Right atrium auricular region (tissue), 2 donors: ENCODE measurements at regions not wholly inside any gene's neighbourhood (a gene's known extent, or its start where the extent isn't known, plus 50 kb on each side); places are given as distances from the start of the nearest gene placed in this dataset.
A peak's percentile ranks its signal among the peaks of the same experiment; 100 is the strongest.

Experiments
- DNase-seq: peaks from one replicate; pipeline ENCODE4 v3.0.0-alpha.2; 2019; ENCODE audit warnings: low spot score
- H3K27ac ChIP-seq, 2 donors: fragments of 200-600 bp; sonication (generic); 1 replicate in 1 of 2; 2 replicates in 1 of 2; pipeline ENCODE4 v1.5.1; 2016 to 2019
- H3K27me3 ChIP-seq, 2 donors: fragments of 200-600 bp; sonication (generic); one replicate each; pipeline versions ENCODE4 v1.5.1 to v1.6.0; 2017 to 2019
- H3K36me3 ChIP-seq: fragments of 200-600 bp; sonication (generic); one replicate; pipeline ENCODE4 v1.5.1; 2016
- H3K4me1 ChIP-seq, 2 donors: fragments of 200-600 bp; sonication (generic); one replicate each; pipeline versions ENCODE4 v1.5.1 to v1.6.0; 2017 to 2019
- H3K4me3 ChIP-seq, 2 donors: fragments of 200-600 bp; sonication (generic); 1 replicate in 1 of 2; 2 replicates in 1 of 2; pipeline ENCODE4 v1.5.1; 2017 to 2019; ENCODE audit warnings: mild to moderate bottlenecking in 1 of 2, moderate library complexity in 1 of 2
- H3K9me3 ChIP-seq, 2 donors: fragments of 200-600 bp; sonication (generic); one replicate each; pipeline ENCODE4 v1.5.1; 2019
- TF ChIP-seq, protein P1 (sequence below), 2 donors: fragments of 200-600 bp; sonication (generic); IDR thresholded peaks; one replicate each; pipeline ENCODE4 v1.5.1; 2019; ENCODE audit warnings: antibody characterized with exemption in 2 of 2

DNA sequence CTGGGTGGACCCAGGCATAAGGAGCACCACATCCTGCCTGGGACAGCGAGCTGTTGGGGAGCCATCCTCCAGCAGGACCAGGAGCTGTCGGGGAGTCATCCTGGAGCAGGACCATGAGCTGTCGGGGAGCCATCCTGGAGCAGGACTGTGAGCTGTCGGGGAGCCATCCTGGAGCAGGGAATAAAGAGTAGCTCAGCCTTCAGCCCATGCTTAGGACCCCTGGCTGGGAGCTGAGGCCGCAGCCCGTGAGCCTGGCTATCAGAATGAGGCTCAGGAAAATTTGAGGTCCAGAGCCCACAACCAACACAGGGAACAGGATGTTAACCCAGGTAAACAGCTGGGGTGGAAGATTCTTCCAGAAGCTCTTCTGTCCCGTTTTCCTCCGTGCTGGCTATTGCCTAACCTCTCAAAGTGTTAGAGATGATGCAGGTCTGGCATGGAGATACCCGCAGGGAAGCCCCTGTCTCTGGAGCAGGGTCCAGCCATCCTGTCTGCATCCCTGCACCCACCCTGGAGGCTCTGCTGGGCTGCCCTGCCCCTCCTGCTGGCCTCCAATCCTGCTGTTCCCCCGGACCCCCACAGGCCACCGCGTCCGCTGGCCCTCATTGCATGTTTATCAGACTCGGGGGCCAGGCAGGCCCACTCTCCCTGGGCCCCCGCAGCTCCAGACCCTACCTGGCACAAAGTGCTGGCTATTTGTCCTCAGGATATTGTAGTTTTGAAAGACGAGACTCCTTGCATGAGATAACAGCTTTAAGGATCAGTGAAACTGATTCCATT, 243.5 kb upstream of the MYT1L start:
- Histone ChIP-seq H3K36me3 (no peaks in the 10 kb centered on the region), H3K27ac (no peak overlapping the region), H3K4me3 (no peak overlapping the region), H3K4me1 (no peaks in the 10 kb centered on the region), H3K9me3 (no peaks in the 10 kb centered on the region), H3K27me3 (no peaks in the 10 kb centered on the region)
- TF ChIP-seq, protein P1, sequence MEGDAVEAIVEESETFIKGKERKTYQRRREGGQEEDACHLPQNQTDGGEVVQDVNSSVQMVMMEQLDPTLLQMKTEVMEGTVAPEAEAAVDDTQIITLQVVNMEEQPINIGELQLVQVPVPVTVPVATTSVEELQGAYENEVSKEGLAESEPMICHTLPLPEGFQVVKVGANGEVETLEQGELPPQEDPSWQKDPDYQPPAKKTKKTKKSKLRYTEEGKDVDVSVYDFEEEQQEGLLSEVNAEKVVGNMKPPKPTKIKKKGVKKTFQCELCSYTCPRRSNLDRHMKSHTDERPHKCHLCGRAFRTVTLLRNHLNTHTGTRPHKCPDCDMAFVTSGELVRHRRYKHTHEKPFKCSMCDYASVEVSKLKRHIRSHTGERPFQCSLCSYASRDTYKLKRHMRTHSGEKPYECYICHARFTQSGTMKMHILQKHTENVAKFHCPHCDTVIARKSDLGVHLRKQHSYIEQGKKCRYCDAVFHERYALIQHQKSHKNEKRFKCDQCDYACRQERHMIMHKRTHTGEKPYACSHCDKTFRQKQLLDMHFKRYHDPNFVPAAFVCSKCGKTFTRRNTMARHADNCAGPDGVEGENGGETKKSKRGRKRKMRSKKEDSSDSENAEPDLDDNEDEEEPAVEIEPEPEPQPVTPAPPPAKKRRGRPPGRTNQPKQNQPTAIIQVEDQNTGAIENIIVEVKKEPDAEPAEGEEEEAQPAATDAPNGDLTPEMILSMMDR (IDR thresholded peaks at IDR 0.05): no peak
- peak; percentile 32 for DNase-seq

DNA sequence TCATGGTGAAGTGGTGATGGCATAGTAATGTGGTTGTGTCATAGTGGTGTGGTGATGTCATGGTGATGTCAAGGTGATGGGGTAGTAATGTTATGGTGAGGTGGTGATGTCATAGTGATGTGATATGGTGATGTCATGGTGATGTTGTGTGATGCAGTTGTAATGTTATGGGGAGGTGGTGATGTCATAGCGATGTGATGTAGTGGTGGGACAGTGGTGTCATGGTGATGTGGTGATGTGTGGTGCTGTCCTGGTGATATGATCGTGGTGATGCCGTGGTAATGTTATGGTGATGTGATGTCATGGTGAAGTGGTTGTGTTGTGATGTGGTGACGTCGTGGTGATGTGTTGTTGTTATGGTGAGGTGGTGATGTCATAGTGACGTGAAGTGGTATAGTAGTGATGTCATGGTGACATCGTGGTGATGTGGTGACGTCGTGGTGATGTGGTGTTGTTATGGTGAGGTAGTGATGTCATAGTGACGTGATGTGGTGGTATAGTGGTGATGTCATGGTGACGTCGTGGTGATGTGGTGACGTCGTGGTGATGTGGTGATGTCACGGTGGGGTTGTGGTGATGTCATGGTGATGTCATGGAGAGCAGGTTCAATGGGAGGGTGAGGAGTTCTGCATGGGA, 242.7 kb upstream of the MYT1L start:
- TF ChIP-seq, protein P1 (IDR thresholded peaks at IDR 0.05): no peak
- no peaks in the 10 kb centered on the region for H3K9me3 ChIP-seq
- H3K4me3 ChIP-seq: no peak overlapping the region
- H3K27ac ChIP-seq: no peak overlapping the region
- H3K36me3 ChIP-seq: no peaks in the 10 kb centered on the region
- peak; percentile 34 for DNase-seq
- no peaks in the 10 kb centered on the region for H3K27me3 ChIP-seq
- H3K4me1 ChIP-seq: no peaks in the 10 kb centered on the region

DNA sequence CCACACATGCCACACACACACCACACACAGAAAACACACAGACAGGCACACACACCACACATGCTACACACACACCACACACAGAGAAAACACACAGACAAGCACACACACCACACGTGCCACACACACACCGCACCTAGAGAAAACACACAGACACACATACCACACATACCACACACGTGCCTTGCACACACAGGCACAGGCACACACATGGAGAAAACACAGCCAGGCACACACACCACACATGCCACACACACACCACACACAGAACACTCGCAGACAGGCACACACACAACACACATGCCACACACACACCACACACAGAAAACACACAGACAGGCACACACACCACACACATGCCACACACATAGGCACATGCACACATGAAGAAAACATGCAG, 242.1 kb upstream of the MYT1L start:
- Histone ChIP-seq H3K9me3 (no peaks in the 10 kb centered on the region), H3K27me3 (no peaks in the 10 kb centered on the region), H3K27ac (no peak overlapping the region), H3K4me1 (no peaks in the 10 kb centered on the region), H3K4me3 (no peak overlapping the region), H3K36me3 (no peaks in the 10 kb centered on the region)
- DNase-seq: no peak
- TF ChIP-seq, protein P1 (IDR thresholded peaks at IDR 0.05): no peak

DNA sequence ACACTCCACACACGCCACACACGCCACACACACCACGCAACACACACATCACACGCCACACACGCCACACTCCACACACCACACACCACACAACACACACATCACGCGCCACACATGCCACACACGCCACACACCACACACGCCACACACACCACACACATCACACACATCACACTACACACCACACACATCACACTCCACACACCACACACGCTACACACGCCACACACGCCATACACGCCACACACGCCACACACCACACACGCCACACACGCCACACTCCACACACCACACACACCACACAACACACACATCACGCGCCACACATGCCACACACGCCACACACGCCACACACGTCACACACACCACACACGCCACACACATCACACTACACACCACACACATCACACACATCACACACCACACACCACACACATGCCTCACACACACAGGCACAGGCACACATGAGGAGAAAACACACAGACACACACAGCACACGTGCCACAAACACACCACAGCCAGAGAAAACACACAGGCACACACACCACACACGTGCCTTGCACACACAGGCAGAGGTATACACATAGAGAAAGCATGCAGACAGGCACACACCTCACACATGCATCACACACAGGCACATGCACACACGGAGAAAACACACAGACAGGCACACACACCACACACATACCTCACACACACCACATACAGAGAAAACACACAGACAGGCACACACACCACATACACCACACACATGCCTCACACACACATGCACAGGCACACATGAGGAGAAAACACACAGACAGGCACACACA, 241.5 kb upstream of the MYT1L start:
- no peak overlapping the region for H3K27ac ChIP-seq
- no peak for DNase-seq
- H3K4me3 ChIP-seq: no peak overlapping the region
- TF ChIP-seq, protein P1 (IDR thresholded peaks at IDR 0.05): no peak
- H3K36me3 ChIP-seq: no peaks in the 10 kb centered on the region
- H3K4me1 ChIP-seq: no peaks in the 10 kb centered on the region
- H3K9me3 ChIP-seq: no peaks in the 10 kb centered on the region
- no peaks in the 10 kb centered on the region for H3K27me3 ChIP-seq

DNA sequence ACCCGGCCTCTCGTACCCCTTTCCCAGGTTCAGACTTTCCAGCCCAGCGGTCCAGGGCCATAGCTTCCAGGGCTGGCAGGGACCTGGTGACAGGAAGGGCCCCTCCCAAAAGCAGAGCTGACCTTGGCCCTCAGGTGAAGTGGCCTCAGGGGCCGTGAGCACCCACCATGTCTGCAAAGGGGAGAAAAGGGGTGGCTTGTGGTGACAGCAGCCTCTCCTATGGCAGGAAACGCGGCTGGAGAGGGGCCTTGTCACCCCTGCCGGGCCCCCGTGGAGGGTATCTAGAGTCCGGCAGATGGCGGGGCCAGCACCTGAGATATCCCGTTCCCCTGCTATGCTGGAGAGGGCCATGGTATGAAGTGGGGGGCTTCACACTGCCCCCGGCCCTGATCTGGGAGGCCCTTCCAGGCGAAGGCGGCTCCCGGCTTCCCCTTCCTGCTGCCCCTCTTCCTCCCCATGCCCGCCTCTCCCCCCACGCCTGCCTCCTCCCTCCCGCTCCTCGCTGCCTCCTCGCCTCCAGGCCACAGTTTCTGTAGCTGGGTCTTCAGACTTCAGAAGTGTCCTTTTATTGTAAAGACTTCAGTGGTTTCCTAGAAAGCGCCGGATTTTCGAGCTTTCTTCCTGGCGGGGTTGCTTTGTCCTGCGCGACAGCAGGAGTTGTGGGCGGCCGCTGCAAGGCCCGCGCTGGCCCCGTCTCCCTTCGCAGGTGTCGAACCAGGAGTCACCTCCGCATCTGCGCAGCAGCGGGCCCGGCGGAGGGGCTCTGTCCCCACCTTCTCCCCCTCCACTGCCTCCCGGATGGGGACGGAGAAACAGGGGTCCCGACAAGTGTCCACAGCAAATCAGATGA, 240.5 kb upstream of the MYT1L start:
- Histone ChIP-seq H3K9me3 (no peaks in the 10 kb centered on the region), H3K4me1 (no peaks in the 10 kb centered on the region), H3K36me3 (no peaks in the 10 kb centered on the region), H3K27ac (no peak overlapping the region), H3K4me3 (no peak overlapping the region), H3K27me3 (no peaks in the 10 kb centered on the region)
- TF ChIP-seq, protein P1 (IDR thresholded peaks at IDR 0.05): no peak
- peak; percentile 28 for DNase-seq
